Skeletal muscle satellite cell (primary cell): ENCODE measurements at regions not wholly inside any gene's neighbourhood (a gene's known extent, or its start where the extent isn't known, plus 50 kb on each side); places are given as distances from the start of the nearest gene placed in this dataset.
"Not testable (repeated sequence)": the region's sequence is repeated elsewhere in the genome, so short reads cannot be mapped to it uniquely, and the experiment has no call there.

ENCODE experiments used
- H3K27me3 ChIP-seq: 2 replicates; pipeline ENCODE4 v1.7.0; 2013; ENCODE audit warnings: low read length; ENCODE audit not compliant: control insufficient read depth, insufficient read depth
- H3K36me3 ChIP-seq: 2 replicates; pipeline ENCODE4 v1.7.0; 2013; ENCODE audit warnings: mild to moderate bottlenecking, control low read depth, low read length; ENCODE audit not compliant: insufficient read depth
- H3K4me1 ChIP-seq: 2 replicates; pipeline ENCODE4 v1.7.0; 2013; ENCODE audit warnings: low read length; ENCODE audit not compliant: control insufficient read depth, insufficient read depth
- H3K4me2 ChIP-seq: 2 replicates; pipeline ENCODE4 v1.7.0; 2013; ENCODE audit warnings: mild to moderate bottlenecking, low read length
- H3K4me3 ChIP-seq: 2 replicates; pipeline ENCODE4 v1.7.0; 2013; ENCODE audit warnings: low read length
- H3K9ac ChIP-seq: 2 replicates; pipeline ENCODE4 v1.7.0; 2013; ENCODE audit warnings: mild to moderate bottlenecking, low read depth, low read length, moderate library complexity
- H3K9me3 ChIP-seq: replicated peaks from 2 replicates; pipeline ENCODE4 v1.7.0; 2013; ENCODE audit warnings: mild to moderate bottlenecking, control low read depth, low read length

- H3K4me1 ChIP-seq, result no peaks in the 10 kb centered on the region
- no peaks in the 10 kb centered on the region for H3K36me3 ChIP-seq
- H3K27me3 ChIP-seq, result peaks cover 3% of the 10 kb centered on the region
- no peak overlapping the region for H3K9ac ChIP-seq
- H3K4me2 ChIP-seq, result no peak overlapping the region
- no peak overlapping the region for H3K4me3 ChIP-seq
- H3K9me3 ChIP-seq, result no peaks in the 10 kb centered on the region
Measured at GRCh38 chr11:87460279-87460678, 422.5 kb downstream of the TMEM135 start.

GRCh38 chr11:87459351-87459750, 421.6 kb downstream of the TMEM135 start:
- H3K4me1 ChIP-seq, result no peaks in the 10 kb centered on the region

GRCh38 chr11:87456499-87456898, 418.8 kb downstream of the TMEM135 start:
- Histone ChIP-seq H3K4me1 (peaks cover 4% of the 10 kb centered on the region), H3K9ac (no peak overlapping the region), H3K4me3 (no peak overlapping the region), H3K27me3 (peaks cover 3% of the 10 kb centered on the region), H3K4me2 (no peak overlapping the region), H3K9me3 (no peaks in the 10 kb centered on the region), H3K36me3 (no peaks in the 10 kb centered on the region)

More at GRCh38 chr11:87459351-87459750, 421.6 kb downstream of the TMEM135 start:
- Histone ChIP-seq H3K9me3 (no peaks in the 10 kb centered on the region), H3K36me3 (no peaks in the 10 kb centered on the region), H3K4me3 (no peak overlapping the region), H3K4me2 (no peak overlapping the region), H3K9ac (no peak overlapping the region), H3K27me3 (peaks cover 3% of the 10 kb centered on the region)

GRCh38 chr11:87455180-87455579, 417.4 kb downstream of the TMEM135 start:
- no peaks in the 10 kb centered on the region for H3K9me3 ChIP-seq
- H3K4me1 ChIP-seq, result peaks cover 7% of the 10 kb centered on the region
- H3K36me3 ChIP-seq, result no peaks in the 10 kb centered on the region
- H3K4me2 ChIP-seq, result no peak overlapping the region
- no peak overlapping the region for H3K4me3 ChIP-seq
- H3K27me3 ChIP-seq, result peaks cover 3% of the 10 kb centered on the region
- H3K9ac ChIP-seq, result no peak overlapping the region

- no peaks in the 10 kb centered on the region for H3K27me3 ChIP-seq
- H3K36me3 ChIP-seq, result no peaks in the 10 kb centered on the region
- H3K4me3 ChIP-seq, result no peak overlapping the region
- H3K4me1 ChIP-seq, result peaks cover 7% of the 10 kb centered on the region
- H3K4me2 ChIP-seq, result no peak overlapping the region
- H3K9me3 ChIP-seq, result no peaks in the 10 kb centered on the region
- H3K9ac ChIP-seq, result no peak overlapping the region
Measured at GRCh38 chr11:87454241-87454640, 416.5 kb downstream of the TMEM135 start.

GRCh38 chr11:87453531-87454089, 415.9 kb downstream of the TMEM135 start:
- Histone ChIP-seq H3K27me3 (no peaks in the 10 kb centered on the region), H3K9ac (no peak overlapping the region), H3K4me3 (no peak overlapping the region), H3K4me1 (peaks cover 7% of the 10 kb centered on the region), H3K9me3 (no peaks in the 10 kb centered on the region), H3K4me2 (no peak overlapping the region), H3K36me3 (no peaks in the 10 kb centered on the region)

- H3K9ac ChIP-seq, H3K4me2 ChIP-seq, H3K27me3 ChIP-seq, H3K4me3 ChIP-seq, H3K9me3 ChIP-seq, H3K4me1 ChIP-seq, H3K36me3 ChIP-seq: not testable (repeated sequence)
Measured at GRCh38 chr11:87452025-87452424, 414.3 kb downstream of the TMEM135 start.

DNA sequence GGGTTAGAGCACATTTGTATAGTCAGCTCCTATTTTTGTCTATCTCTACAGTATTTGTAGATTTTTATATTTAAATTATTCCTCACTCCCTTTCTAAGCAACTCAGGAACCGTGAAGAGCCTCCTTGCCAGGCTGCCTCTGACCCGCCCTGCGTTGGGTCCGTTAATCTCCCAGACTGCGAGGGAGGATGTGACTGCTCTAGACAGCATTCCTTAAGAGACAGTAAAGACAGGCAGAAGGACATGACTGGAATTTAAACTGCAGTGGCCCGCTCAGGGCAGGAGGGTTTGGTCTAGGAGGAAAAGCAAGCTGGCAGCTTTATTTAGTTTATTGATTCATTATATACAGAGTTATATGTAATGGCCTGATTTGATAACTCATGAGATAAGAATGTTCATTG, 413.7 kb downstream of the TMEM135 start:
- Histone ChIP-seq H3K4me3 (no peak overlapping the region), H3K9me3 (no peaks in the 10 kb centered on the region), H3K27me3 (no peaks in the 10 kb centered on the region), H3K9ac (no peak overlapping the region), H3K4me1 (peaks cover 7% of the 10 kb centered on the region), H3K4me2 (no peak overlapping the region), H3K36me3 (no peaks in the 10 kb centered on the region)

DNA sequence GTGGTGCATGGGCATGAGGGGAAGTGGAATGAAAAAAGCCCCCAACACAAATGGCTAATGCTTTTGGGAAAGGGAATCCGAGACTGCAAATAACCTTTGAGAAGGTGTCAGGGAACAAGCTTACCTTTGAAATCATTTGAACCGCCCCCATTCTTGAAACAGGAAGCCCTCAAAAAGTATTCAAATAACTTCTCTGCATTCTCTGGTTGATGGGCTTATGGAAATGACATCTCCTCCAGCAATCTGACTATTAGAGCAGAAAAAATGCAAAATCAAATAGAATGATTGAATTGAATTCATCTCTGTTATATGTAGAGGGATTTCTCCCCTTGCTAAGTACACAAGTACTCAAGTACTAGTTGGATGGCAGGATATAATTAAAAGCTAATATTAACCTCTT, 409.9 kb downstream of the TMEM135 start:
- Histone ChIP-seq H3K27me3 (no peaks in the 10 kb centered on the region), H3K36me3 (no peaks in the 10 kb centered on the region), H3K4me3 (no peak overlapping the region), H3K4me2 (no peak overlapping the region), H3K4me1 (peaks cover 20% of the 10 kb centered on the region), H3K9me3 (no peaks in the 10 kb centered on the region), H3K9ac (no peak overlapping the region)

GRCh38 chr11:87444993-87445392, 407.3 kb downstream of the TMEM135 start:
- no peak overlapping the region for H3K4me3 ChIP-seq
- peak overlapping the region; percentile 6 for H3K9ac ChIP-seq
- peaks cover 18% of the 10 kb centered on the region for H3K4me1 ChIP-seq
- H3K36me3 ChIP-seq, result no peaks in the 10 kb centered on the region
- H3K9me3 ChIP-seq, result no peaks in the 10 kb centered on the region
- H3K27me3 ChIP-seq, result no peaks in the 10 kb centered on the region
- no peak overlapping the region for H3K4me2 ChIP-seq

DNA sequence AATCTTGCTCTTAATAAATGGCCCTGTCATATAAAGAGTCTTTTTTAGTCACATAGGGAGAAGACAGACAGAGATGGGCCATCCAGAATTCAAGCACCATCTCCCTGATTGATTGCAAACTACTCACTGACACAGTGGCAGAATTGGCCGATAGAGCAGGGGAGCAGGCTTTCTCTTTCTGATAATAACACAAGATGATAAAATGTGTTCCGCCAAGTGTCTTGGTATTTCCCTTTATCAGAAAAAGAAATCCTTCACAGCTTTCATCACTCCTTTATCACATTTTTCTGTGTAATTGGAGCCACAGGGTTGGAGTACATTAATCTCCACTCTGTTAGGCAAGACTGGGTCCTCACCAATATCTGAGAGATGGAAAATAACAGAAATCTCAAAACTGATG, 406.0 kb downstream of the TMEM135 start:
- Histone ChIP-seq H3K4me2 (no peak overlapping the region), H3K27me3 (no peaks in the 10 kb centered on the region), H3K9me3 (no peaks in the 10 kb centered on the region), H3K4me3 (no peak overlapping the region), H3K36me3 (no peaks in the 10 kb centered on the region), H3K9ac (no peak overlapping the region), H3K4me1 (peaks cover 25% of the 10 kb centered on the region)

- no peaks in the 10 kb centered on the region for H3K27me3 ChIP-seq
- H3K9me3 ChIP-seq, result no peaks in the 10 kb centered on the region
- no peaks in the 10 kb centered on the region for H3K36me3 ChIP-seq
- H3K9ac ChIP-seq, result no peak overlapping the region
- no peak overlapping the region for H3K4me3 ChIP-seq
- no peak overlapping the region for H3K4me2 ChIP-seq
- H3K4me1 ChIP-seq, result peaks cover 33% of the 10 kb centered on the region
Measured at GRCh38 chr11:87440076-87440770, 402.5 kb downstream of the TMEM135 start.
